ENCODE measurements at regions not wholly inside any gene's neighbourhood (a gene's known extent, or its start where the extent isn't known, plus 50 kb on each side); places are given as distances from the start of the nearest gene placed in this dataset.
A peak's percentile ranks its signal among the peaks of the same experiment; 100 is the strongest.
"Not testable (repeated sequence)": the region's sequence is repeated elsewhere in the genome, so short reads cannot be mapped to it uniquely, and the experiment has no call there.

GRCh38 chr21:35573472-35574374 lies 486.6 kb downstream of the SETD4 start:
- no peak for DNase-seq (ENCODE audit: low spot score)

- DNase-seq (ENCODE audit: low spot score) = no peak
These were observed 488.4 kb downstream of the SETD4 start for GRCh38 chr21:35571910-35572309.

GRCh38 chr21:35568643-35569042 lies 491.7 kb downstream of the SETD4 start:
- no peak for DNase-seq (ENCODE audit: low spot score)

GRCh38 chr21:35566874-35567273 lies 493.5 kb downstream of the SETD4 start:
- DNase-seq (ENCODE audit: low spot score) = no peak

GRCh38 chr21:35565204-35565611 lies 495.1 kb downstream of the SETD4 start:
- peak; percentile 52 for DNase-seq (ENCODE audit: low spot score)

GRCh38 chr21:35563885-35564451 lies 496.4 kb downstream of the SETD4 start:
- peak; percentile 51 for DNase-seq (ENCODE audit: low spot score)

- DNase-seq (ENCODE audit: low spot score) = no peak
These were observed 497.4 kb downstream of the SETD4 start for GRCh38 chr21:35562876-35563275.

- no peak for DNase-seq (ENCODE audit: low spot score)
These were observed 499.2 kb downstream of the SETD4 start for GRCh38 chr21:35561116-35561515.

GRCh38 chr21:35559829-35560225 lies 500.5 kb downstream of the SETD4 start:
- DNase-seq (ENCODE audit: low spot score) = no peak

GRCh38 chr21:35559128-35559828 lies 501.0 kb downstream of the SETD4 start:
- no peak for DNase-seq (ENCODE audit: low spot score)

GRCh38 chr21:35556536-35556935 lies 503.8 kb downstream of the SETD4 start:
- no peak for DNase-seq (ENCODE audit: low spot score)

- DNase-seq (ENCODE audit: low spot score) = not testable (repeated sequence)
These were observed 503.4 kb upstream of the RUNX1 start for GRCh38 chr21:35552483-35552882.

- no peak for DNase-seq (ENCODE audit: low spot score)
These were observed 500.0 kb upstream of the RUNX1 start for GRCh38 chr21:35548904-35549615.

- DNase-seq (ENCODE audit: low spot score) = no peak
These were observed 499.1 kb upstream of the RUNX1 start for GRCh38 chr21:35547946-35548774.

GRCh38 chr21:35543746-35544145 lies 494.6 kb upstream of the RUNX1 start:
- DNase-seq (ENCODE audit: low spot score) = no peak

GRCh38 chr21:35540950-35541638 lies 492.0 kb upstream of the RUNX1 start:
- no peak for DNase-seq (ENCODE audit: low spot score)

- no peak for DNase-seq (ENCODE audit: low spot score)
These were observed 489.3 kb upstream of the RUNX1 start for GRCh38 chr21:35538386-35538785.

- DNase-seq (ENCODE audit: low spot score) = no peak
These were observed 488.5 kb upstream of the RUNX1 start for GRCh38 chr21:35537604-35538003.

- DNase-seq (ENCODE audit: low spot score) = no peak
These were observed 484.8 kb upstream of the RUNX1 start for GRCh38 chr21:35533893-35534292.

- no peak for DNase-seq (ENCODE audit: low spot score)
These were observed 481.7 kb upstream of the RUNX1 start for GRCh38 chr21:35530766-35531165.
